MM.1S (cell line): ENCODE measurements at regions not wholly inside any gene's neighbourhood (a gene's known extent, or its start where the extent isn't known, plus 50 kb on each side); places are given as distances from the start of the nearest gene placed in this dataset.
"Not testable (repeated sequence)": the region's sequence is repeated elsewhere in the genome, so short reads cannot be mapped to it uniquely, and the experiment has no call there.

Experiments
- CTCF ChIP-seq: fragments of 300-600 bp; sonication (generic); IDR thresholded peaks from 2 replicates; pipeline ENCODE4 v1.5.1; 2016; ENCODE audit warnings: antibody characterized with exemption, low read length, mixed read lengths
- EZH2 ChIP-seq: fragments of 300-600 bp; sonication (generic); optimal IDR thresholded peaks from 2 replicates; pipeline ENCODE3; 2017; ENCODE audit warnings: low read depth, mild to moderate bottlenecking, antibody characterized with exemption, low read length, mixed read lengths

GRCh38 chr7:55721004-55721403 is 141.5 kb downstream of the SEPTIN14 start:
- TF ChIP-seq CTCF, EZH2: not testable (repeated sequence)
